GM21825 (cell line): ENCODE measurements at regions not wholly inside any gene's neighbourhood (a gene's known extent, or its start where the extent isn't known, plus 50 kb on each side); places are given as distances from the start of the nearest gene placed in this dataset.
"Not testable (repeated sequence)": the region's sequence is repeated elsewhere in the genome, so short reads cannot be mapped to it uniquely, and the experiment has no call there.

Experiments used
- ATAC-seq: cut with Tn5 transposase; IDR thresholded peaks from one replicate; pipeline ENCODE4 v1.9.1; 2021; ENCODE audit warnings: mild to moderate bottlenecking, moderate library complexity; ENCODE audit not compliant: unreplicated experiment

- ATAC-seq: no peak
Measured at GRCh38 chr14:82759656-82760055, 1226.0 kb upstream of the SEL1L start.

- no peak for ATAC-seq
Measured at GRCh38 chr14:82766123-82766522, 1232.5 kb upstream of the SEL1L start.

GRCh38 chr14:82766996-82767395, 1233.3 kb upstream of the SEL1L start:
- ATAC-seq: no peak

- ATAC-seq: no peak
Measured at GRCh38 chr14:82776958-82777357, 1243.3 kb upstream of the SEL1L start.

- no peak for ATAC-seq
Measured at GRCh38 chr14:82778008-82778590, 1244.4 kb upstream of the SEL1L start.

GRCh38 chr14:82778601-82779000, 1244.9 kb upstream of the SEL1L start:
- no peak for ATAC-seq

- no peak for ATAC-seq
Measured at GRCh38 chr14:82779301-82779700, 1245.6 kb upstream of the SEL1L start.

GRCh38 chr14:82785756-82786482, 1252.3 kb upstream of the SEL1L start:
- no peak for ATAC-seq

GRCh38 chr14:82786483-82786880, 1252.8 kb upstream of the SEL1L start:
- ATAC-seq: no peak

- no peak for ATAC-seq
Measured at GRCh38 chr14:82796086-82796485, 1262.4 kb upstream of the SEL1L start.

GRCh38 chr14:82798276-82798675, 1264.6 kb upstream of the SEL1L start:
- ATAC-seq: no peak

- ATAC-seq: no peak
Measured at GRCh38 chr14:82805892-82806825, 1272.5 kb upstream of the SEL1L start.

GRCh38 chr14:82811246-82811645, 1277.6 kb upstream of the SEL1L start:
- no peak for ATAC-seq

GRCh38 chr14:82814339-82814738, 1280.7 kb upstream of the SEL1L start:
- ATAC-seq: not testable (repeated sequence)

GRCh38 chr14:82830596-82830995, 1296.9 kb upstream of the SEL1L start:
- ATAC-seq: no peak

- no peak for ATAC-seq
Measured at GRCh38 chr14:82836256-82836950, 1302.8 kb upstream of the SEL1L start.

GRCh38 chr14:82837611-82838140, 1304.0 kb upstream of the SEL1L start:
- no peak for ATAC-seq

- ATAC-seq: no peak
Measured at GRCh38 chr14:82850576-82850975, 1316.9 kb upstream of the SEL1L start.

GRCh38 chr14:82854131-82854530, 1320.5 kb upstream of the SEL1L start:
- ATAC-seq: no peak

- ATAC-seq: no peak
Measured at GRCh38 chr14:82854901-82855300, 1321.2 kb upstream of the SEL1L start.

GRCh38 chr14:82855912-82856391, 1322.3 kb upstream of the SEL1L start:
- ATAC-seq: no peak
